BJ (cell line): ENCODE measurements at regions not wholly inside any gene's neighbourhood (a gene's known extent, or its start where the extent isn't known, plus 50 kb on each side); places are given as distances from the start of the nearest gene placed in this dataset.
"Not testable (repeated sequence)": the region's sequence is repeated elsewhere in the genome, so short reads cannot be mapped to it uniquely, and the experiment has no call there.

Experiments used
- CTCF ChIA-PET: fragments of 350-600 bp; formaldehyde crosslinking; extraction: SDS; loops from one replicate; lab custom pipeline; 2021; ENCODE audit warnings: antibody characterized with exemption, inconsistent platforms; lab: Yijun Ruan, JAX
- POLR2A ChIA-PET: fragments of 300-600 bp; sonication (Branson Sonifier 250); formaldehyde crosslinking; extraction: SDS; loops from one replicate; lab custom pipeline; 2021; ENCODE audit warnings: antibody characterized with exemption; lab: Charles Lee
- DNase-seq: peaks from one replicate; pipeline ENCODE4 v3.0.0-alpha.2; 2011; ENCODE audit warnings: low read depth
- H3K27me3 ChIP-seq: 2 replicates; pipeline ENCODE4 v1.6.0; 2011; ENCODE audit warnings: low read length; ENCODE audit not compliant: control insufficient read depth, insufficient read depth
- H3K36me3 ChIP-seq: 2 replicates; pipeline ENCODE4 v1.5.1; 2011; ENCODE audit warnings: low read length; ENCODE audit not compliant: control insufficient read depth, insufficient read depth
- H3K4me3 ChIP-seq: 2 replicates; pipeline ENCODE4 v1.5.1; 2011; ENCODE audit warnings: low read depth, mild to moderate bottlenecking, control low read depth, low read length
- CTCF ChIP-seq: IDR thresholded peaks from 2 replicates; pipeline ENCODE4 v1.5.1; 2011; ENCODE audit warnings: low read depth, mild to moderate bottlenecking, control low read depth, inconsistent platforms, low read length, moderate library complexity; ENCODE audit not compliant: insufficient read depth

GRCh38 chr5:142213077-142213476 lies 104.5 kb downstream of the NDFIP1 start:
- Histone ChIP-seq H3K36me3 (no peaks in the 10 kb centered on the region), H3K4me3 (no peak overlapping the region), H3K27me3 (peaks cover 18% of the 10 kb centered on the region)
- no peak for TF ChIP-seq CTCF
- CTCF ChIA-PET: no interaction called here
- DNase-seq: no peak
- POLR2A ChIA-PET: no interaction called here

DNA sequence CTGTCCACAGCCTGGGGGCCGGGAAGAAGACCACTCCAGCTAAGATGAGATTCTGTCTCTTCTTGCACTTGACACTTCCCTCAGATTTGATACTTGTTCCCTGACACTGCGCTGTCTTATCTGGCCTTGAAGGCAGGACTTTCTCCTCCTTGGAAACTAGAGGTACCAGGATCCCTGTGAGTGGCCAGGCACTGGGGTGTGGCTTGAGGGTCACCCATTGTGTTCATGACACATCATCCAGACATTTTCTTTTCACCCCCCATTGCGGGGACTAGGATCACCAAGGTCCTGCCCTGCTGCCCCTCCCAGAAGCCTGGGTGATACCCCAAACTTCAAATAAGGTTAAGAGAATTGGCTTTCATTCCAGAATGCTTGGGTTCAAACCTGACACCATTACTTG lies 103.3 kb downstream of the NDFIP1 start:
- no peak for TF ChIP-seq CTCF
- DNase-seq: no peak
- Histone ChIP-seq H3K4me3 (no peak overlapping the region), H3K36me3 (no peaks in the 10 kb centered on the region), H3K27me3 (peaks cover 12% of the 10 kb centered on the region)
- ChIA-PET CTCF (no interaction called here), POLR2A (no interaction called here)

DNA sequence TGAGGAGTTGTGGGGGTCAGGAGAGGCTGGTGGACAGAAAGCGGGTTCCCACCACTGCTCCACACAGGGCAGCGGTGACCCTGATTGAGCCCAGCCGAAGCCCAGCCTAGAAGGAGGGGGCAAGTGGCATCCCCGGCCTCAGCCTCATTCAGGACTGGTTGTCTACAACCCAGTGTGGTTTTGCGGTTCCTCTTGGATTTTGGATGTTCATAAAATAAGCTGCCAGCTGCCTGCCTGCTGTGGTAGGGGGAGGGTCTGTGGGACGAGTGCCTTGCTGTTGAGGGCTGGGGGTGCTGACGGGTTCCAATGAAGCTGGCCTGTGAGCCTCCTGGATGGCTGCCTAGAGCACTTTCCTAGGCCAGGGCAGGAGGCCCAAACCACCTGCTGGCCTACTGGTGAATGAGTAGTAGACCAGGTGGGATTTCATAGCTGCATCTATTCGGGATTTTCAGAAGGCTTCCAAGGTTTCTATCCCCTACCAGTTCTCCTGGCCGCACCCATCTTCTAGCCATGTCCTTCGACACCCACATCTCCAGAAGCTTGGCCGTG lies 102.4 kb downstream of the NDFIP1 start:
- POLR2A ChIA-PET: no interaction called here
- no peak for DNase-seq
- Histone ChIP-seq H3K36me3 (no peaks in the 10 kb centered on the region), H3K4me3 (no peak overlapping the region), H3K27me3 (peaks cover 12% of the 10 kb centered on the region)
- CTCF ChIA-PET: no interaction called here
- no peak for TF ChIP-seq CTCF

GRCh38 chr5:142210011-142210410 lies 101.4 kb downstream of the NDFIP1 start:
- no peak for TF ChIP-seq CTCF
- H3K4me3 ChIP-seq: no peak overlapping the region
- peaks cover 13% of the 10 kb centered on the region for H3K27me3 ChIP-seq
- no peak for DNase-seq
- no peaks in the 10 kb centered on the region for H3K36me3 ChIP-seq
- POLR2A ChIA-PET: no interaction called here
- CTCF ChIA-PET: no interaction called here

- Histone ChIP-seq H3K27me3 (peaks cover 10% of the 10 kb centered on the region), H3K4me3 (no peak overlapping the region), H3K36me3 (no peaks in the 10 kb centered on the region)
- TF ChIP-seq CTCF: no peak
- no peak for DNase-seq
- CTCF ChIA-PET: no interaction called here
- POLR2A ChIA-PET: no interaction called here
Observed at GRCh38 chr5:142208777-142209312, 100.3 kb downstream of the NDFIP1 start.

GRCh38 chr5:142208244-142208643 lies 99.7 kb downstream of the NDFIP1 start:
- CTCF ChIA-PET, H3K36me3 ChIP-seq, POLR2A ChIA-PET, DNase-seq, H3K4me3 ChIP-seq, H3K27me3 ChIP-seq: not testable (repeated sequence)
